Epithelial cell of proximal tubule (primary cell): ENCODE measurements at regions not wholly inside any gene's neighbourhood (a gene's known extent, or its start where the extent isn't known, plus 50 kb on each side); places are given as distances from the start of the nearest gene placed in this dataset.
A peak's percentile ranks its signal among the peaks of the same experiment; 100 is the strongest.

Source experiments
- DNase-seq: peaks from one replicate; pipeline ENCODE4 v3.0.0-alpha.2; 2011; ENCODE audit warnings: low read depth
- H3K4me3 ChIP-seq: 2 replicates; pipeline ENCODE4 v1.5.1; 2011; ENCODE audit warnings: low read depth, mild to moderate bottlenecking, low read length
- CTCF ChIP-seq: conservative IDR thresholded peaks from 2 replicates; pipeline ENCODE4 v1.5.1; 2012; ENCODE audit warnings: low read depth, mild to moderate bottlenecking, low read length

DNA sequence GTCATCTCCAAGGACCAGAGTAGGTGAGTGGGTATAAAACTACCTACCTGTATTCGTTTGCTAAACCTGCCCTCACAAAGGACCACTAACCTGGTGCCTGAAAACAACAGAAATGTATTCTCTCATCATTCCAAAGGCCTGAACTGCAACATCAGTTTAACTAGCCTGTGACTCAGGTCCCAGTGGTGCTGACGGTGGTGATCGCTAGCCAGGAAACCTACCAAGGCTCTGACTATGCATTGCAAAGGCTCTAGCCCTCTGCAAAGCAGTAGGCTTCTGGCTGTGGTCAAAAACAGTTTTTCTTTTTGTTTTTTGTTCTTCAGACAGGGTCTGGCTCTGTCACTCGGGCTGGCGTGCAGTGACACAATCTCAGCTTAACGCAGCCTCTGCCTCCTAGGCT lies 107.5 kb downstream of the NPTX2 start:
- TF ChIP-seq CTCF: no peak
- DNase-seq: no peak

GRCh38 chr7:98727146-98727709 lies 110.1 kb downstream of the NPTX2 start:
- H3K4me3 ChIP-seq: no peak overlapping the region
- no peak for DNase-seq
- no peak for TF ChIP-seq CTCF

More for the DNA sequence above, 107.5 kb downstream of the NPTX2 start:
- no peak overlapping the region for H3K4me3 ChIP-seq

- H3K4me3 ChIP-seq: no peak overlapping the region
- TF ChIP-seq CTCF: no peak
- no peak for DNase-seq
Measured at GRCh38 chr7:98728555-98728954, 111.5 kb downstream of the NPTX2 start.

DNA sequence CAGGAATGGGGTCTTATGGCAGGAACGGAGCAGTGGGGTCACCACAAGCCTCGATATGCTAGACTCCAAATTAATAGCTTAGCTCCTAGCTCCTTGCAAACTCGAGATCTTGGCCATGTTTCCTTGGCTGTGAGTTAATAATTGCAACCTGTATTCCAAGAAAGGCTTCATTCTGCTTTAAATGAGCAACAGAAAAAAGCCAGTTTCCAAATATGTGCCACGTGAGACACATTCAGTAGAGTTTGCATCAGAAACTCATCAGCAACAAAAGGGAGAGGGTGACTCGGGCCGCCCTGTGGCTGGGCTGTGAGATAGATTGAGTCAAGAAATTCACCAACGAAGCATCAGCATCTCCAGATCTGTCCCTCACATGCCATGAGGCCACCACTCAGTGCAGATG lies 112.0 kb downstream of the NPTX2 start:
- no peak for DNase-seq
- TF ChIP-seq CTCF: no peak
- no peak overlapping the region for H3K4me3 ChIP-seq

DNA sequence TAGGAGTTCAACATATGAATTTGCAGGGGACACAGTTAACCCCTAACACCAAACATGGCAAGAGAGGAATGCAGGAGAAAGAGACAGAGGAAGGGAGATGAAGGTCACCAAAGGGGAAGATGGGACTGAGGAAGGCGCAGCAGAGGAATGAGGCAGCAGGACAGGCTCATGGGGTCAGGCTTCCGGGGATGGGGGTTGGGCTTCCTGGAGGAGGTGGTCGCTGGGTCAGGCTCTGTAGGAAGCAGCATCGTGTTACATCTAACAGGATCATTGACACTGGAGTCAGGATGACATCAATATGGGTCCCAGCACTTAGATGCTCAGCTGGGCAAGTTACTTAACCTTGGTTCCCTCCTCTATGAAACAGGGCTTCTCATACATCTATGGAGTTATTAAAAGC lies 113.2 kb downstream of the NPTX2 start:
- DNase-seq: no peak
- TF ChIP-seq CTCF: no peak
- H3K4me3 ChIP-seq: no peak overlapping the region

DNA sequence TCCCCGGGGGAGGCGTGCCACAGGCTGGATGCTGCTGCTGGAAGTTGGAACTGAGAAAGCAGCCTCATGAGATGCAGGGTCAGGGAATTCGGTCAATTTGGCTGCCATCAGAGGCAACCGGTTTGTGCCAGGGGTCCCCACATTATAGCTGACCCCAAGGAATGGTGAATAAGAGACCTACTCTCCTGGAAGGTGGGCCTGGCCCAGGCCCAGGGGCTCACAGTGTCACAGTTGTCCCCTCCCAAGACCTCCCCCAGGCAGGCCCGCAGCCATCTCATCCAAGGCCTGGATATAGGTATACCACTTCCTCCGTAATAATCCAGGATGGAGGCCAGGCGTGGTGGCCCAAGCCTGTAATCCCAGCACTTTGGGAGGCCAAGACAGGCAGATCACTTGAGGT lies 114.6 kb downstream of the NPTX2 start:
- TF ChIP-seq CTCF: no peak
- DNase-seq: no peak
- H3K4me3 ChIP-seq: no peak overlapping the region

GRCh38 chr7:98733036-98733435 lies 116.0 kb downstream of the NPTX2 start:
- peak; percentile 56 for TF ChIP-seq CTCF
- no peak for DNase-seq

More at GRCh38 chr7:98733036-98733435, 116.0 kb downstream of the NPTX2 start:
- H3K4me3 ChIP-seq: no peak overlapping the region
